ENCODE measurements at regions not wholly inside any gene's neighbourhood (a gene's known extent, or its start where the extent isn't known, plus 50 kb on each side); places are given as distances from the start of the nearest gene placed in this dataset.
A peak's percentile ranks its signal among the peaks of the same experiment; 100 is the strongest.

GRCh38 chr12:78403136-78403535, 461.4 kb upstream of the SYT1 start:
- Mint-ChIP-seq H3K4me1 (peaks cover 32% of the 10 kb centered on the region), H3K36me3 (ENCODE audit: low read depth) (no peaks in the 10 kb centered on the region), H3K27ac (no peak overlapping the region), H3K27me3 (ENCODE audit: insufficient read depth) (no peaks in the 10 kb centered on the region), H3K9me3 (no peaks in the 10 kb centered on the region), H3K4me3 (no peak overlapping the region)
- no peak overlapping the region for H3K9ac ChIP-seq (ENCODE audit: extremely low read depth, low read length, poor library complexity, severe bottlenecking)
- H3K36me3 ChIP-seq (ENCODE audit: control insufficient read depth, insufficient read depth, low read length) = no peaks in the 10 kb centered on the region
- H3K4me3 ChIP-seq (ENCODE audit: low read length) = no peak overlapping the region
- no peak for DNase-seq
- no peaks in the 10 kb centered on the region for H3K4me1 ChIP-seq (ENCODE audit: control insufficient read depth, insufficient read depth, low read length)
- WGBS, 2 experiments (ENCODE audit: insufficient coverage in 1 of 2, insufficient read length in 1 of 2) = 63% methylated on average over 1 of the region's 1 CpG; no CpG with 5 or more reads in 1 of the 2 experiments
- peak overlapping the region; percentile 7 for H3K27ac ChIP-seq (ENCODE audit: low read depth, low read length)
- no peak for TF ChIP-seq CTCF (conservative IDR thresholded peaks at IDR 0.05)
- H3K27me3 ChIP-seq (ENCODE audit: control insufficient read depth, insufficient read depth, low read length, poor library complexity, severe bottlenecking) = no peaks in the 10 kb centered on the region
- no peaks in the 10 kb centered on the region for H3K9me3 ChIP-seq (ENCODE audit: control insufficient read depth, low read length)

- Mint-ChIP-seq H3K4me1 (peaks cover 32% of the 10 kb centered on the region), H3K27ac (no peak overlapping the region), H3K27me3 (ENCODE audit: insufficient read depth) (no peaks in the 10 kb centered on the region), H3K4me3 (no peak overlapping the region), H3K36me3 (ENCODE audit: low read depth) (no peaks in the 10 kb centered on the region), H3K9me3 (no peaks in the 10 kb centered on the region)
- TF ChIP-seq CTCF (conservative IDR thresholded peaks at IDR 0.05) = no peak
- Histone ChIP-seq H3K27ac (ENCODE audit: low read depth, low read length) (no peak overlapping the region), H3K9ac (ENCODE audit: extremely low read depth, low read length, poor library complexity, severe bottlenecking) (no peak overlapping the region), H3K36me3 (ENCODE audit: control insufficient read depth, insufficient read depth, low read length) (no peaks in the 10 kb centered on the region), H3K27me3 (ENCODE audit: control insufficient read depth, insufficient read depth, low read length, poor library complexity, severe bottlenecking) (no peaks in the 10 kb centered on the region), H3K4me1 (ENCODE audit: control insufficient read depth, insufficient read depth, low read length) (no peaks in the 10 kb centered on the region), H3K9me3 (ENCODE audit: control insufficient read depth, low read length) (no peaks in the 10 kb centered on the region), H3K4me3 (ENCODE audit: low read length) (no peak overlapping the region)
- 86 to 94% methylated on average over 1 to 3 of the region's 3 CpGs for WGBS, 2 experiments (ENCODE audit: insufficient coverage in 1 of 2, insufficient read length in 1 of 2)
- no peak for DNase-seq
These were observed 460.9 kb upstream of the SYT1 start for GRCh38 chr12:78403681-78404080.

- H3K4me3 Mint-ChIP-seq = no peak overlapping the region
- TF ChIP-seq CTCF (conservative IDR thresholded peaks at IDR 0.05) = no peak
- no peaks in the 10 kb centered on the region for H3K36me3 ChIP-seq (ENCODE audit: control insufficient read depth, insufficient read depth, low read length)
- H3K27ac Mint-ChIP-seq = no peak overlapping the region
- H3K9ac ChIP-seq (ENCODE audit: extremely low read depth, low read length, poor library complexity, severe bottlenecking) = no peak overlapping the region
- no peaks in the 10 kb centered on the region for H3K27me3 Mint-ChIP-seq (ENCODE audit: insufficient read depth)
- DNase-seq = no peak
- H3K4me3 ChIP-seq (ENCODE audit: low read length) = no peak overlapping the region
- H3K4me1 Mint-ChIP-seq = peaks cover 32% of the 10 kb centered on the region
- no peak overlapping the region for H3K27ac ChIP-seq (ENCODE audit: low read depth, low read length)
- no peaks in the 10 kb centered on the region for H3K27me3 ChIP-seq (ENCODE audit: control insufficient read depth, insufficient read depth, low read length, poor library complexity, severe bottlenecking)
- no peaks in the 10 kb centered on the region for H3K9me3 ChIP-seq (ENCODE audit: control insufficient read depth, low read length)
- H3K36me3 Mint-ChIP-seq (ENCODE audit: low read depth) = no peaks in the 10 kb centered on the region
- no peaks in the 10 kb centered on the region for H3K9me3 Mint-ChIP-seq
- 92% methylated on average over 2 of the region's 2 CpGs; no CpG with 5 or more reads in 1 of the 2 experiments for WGBS, 2 experiments (ENCODE audit: insufficient coverage in 1 of 2, insufficient read length in 1 of 2)
- H3K4me1 ChIP-seq (ENCODE audit: control insufficient read depth, insufficient read depth, low read length) = no peaks in the 10 kb centered on the region
These were observed 458.4 kb upstream of the SYT1 start for GRCh38 chr12:78406213-78406612.
